Neuronal stem cell (in vitro differentiated cells): ENCODE measurements at regions not wholly inside any gene's neighbourhood (a gene's known extent, or its start where the extent isn't known, plus 50 kb on each side); places are given as distances from the start of the nearest gene placed in this dataset.
"Not testable (repeated sequence)": the region's sequence is repeated elsewhere in the genome, so short reads cannot be mapped to it uniquely, and the experiment has no call there.

Source experiments
- DNase-seq: peaks from one replicate; pipeline ENCODE4 v3.0.0-alpha.2; 2013; ENCODE audit warnings: low spot score
- H2AFZ ChIP-seq: one replicate; pipeline ENCODE4 v1.6.1; 2013; ENCODE audit warnings: mild to moderate bottlenecking, low read length, inconsistent platforms
- H2AK5ac ChIP-seq: 2 replicates; pipeline ENCODE4 v1.6.1; 2013; ENCODE audit warnings: low read depth, mild to moderate bottlenecking, inconsistent platforms, low read length, moderate library complexity, mixed read lengths
- H2BK120ac ChIP-seq: 2 replicates; pipeline ENCODE4 v1.6.1; 2013; ENCODE audit warnings: low read depth, mild to moderate bottlenecking, inconsistent platforms, low read length, moderate library complexity, mixed read lengths
- H2BK12ac ChIP-seq: one replicate; pipeline ENCODE4 v1.6.1; 2013; ENCODE audit warnings: low read length, inconsistent platforms
- H2BK15ac ChIP-seq: 2 replicates; pipeline ENCODE4 v1.6.1; 2013; ENCODE audit warnings: mild to moderate bottlenecking, low read length, inconsistent platforms, mixed read lengths
- H2BK5ac ChIP-seq: one replicate; pipeline ENCODE4 v1.6.1; 2013; ENCODE audit warnings: inconsistent platforms, mild to moderate bottlenecking, low read length, moderate library complexity
- H3K14ac ChIP-seq: one replicate; pipeline ENCODE4 v1.6.1; 2013; ENCODE audit warnings: low read length, inconsistent platforms
- H3K18ac ChIP-seq: 2 replicates; pipeline ENCODE4 v1.6.1; 2013; ENCODE audit warnings: low read length, inconsistent platforms
- H3K23ac ChIP-seq: 2 replicates; pipeline ENCODE4 v1.6.1; 2013; ENCODE audit warnings: low read depth, mild to moderate bottlenecking, mixed read lengths, low read length, inconsistent platforms; ENCODE audit not compliant: poor library complexity
- H3K27ac ChIP-seq: replicated peaks from 3 replicates; pipeline ENCODE4 v1.5.1; 2013; ENCODE audit warnings: low read length, inconsistent platforms
- H3K27me3 ChIP-seq, 3 experiments: 2 replicates each; pipeline ENCODE4 v1.6.1; 2013; ENCODE audit warnings: low read length in 3 of 3, mild to moderate bottlenecking in 2 of 3, inconsistent platforms in 1 of 3, low read depth in 1 of 3, mixed read lengths in 1 of 3, moderate library complexity in 1 of 3; ENCODE audit not compliant: control insufficient read depth in 3 of 3, insufficient read depth in 3 of 3
- H3K36me3 ChIP-seq, 2 donors: replicated peaks in 1 of 2; 2 replicates each; pipeline ENCODE4 v1.6.1; 2013; ENCODE audit warnings: low read length in 2 of 2; ENCODE audit not compliant: control insufficient read depth in 2 of 2, insufficient read depth in 2 of 2
- H3K4ac ChIP-seq: 2 replicates; pipeline ENCODE4 v1.6.1; 2013; ENCODE audit warnings: inconsistent platforms, mild to moderate bottlenecking, low read length, moderate library complexity
- H3K4me1 ChIP-seq, 2 donors: 1 replicate in 1 of 2; 2 replicates in 1 of 2; pipeline ENCODE4 v1.6.1; 2013; ENCODE audit warnings: low read length in 2 of 2, low read depth in 1 of 2; ENCODE audit not compliant: control insufficient read depth in 2 of 2, insufficient read depth in 1 of 2
- H3K4me2 ChIP-seq: one replicate; pipeline ENCODE4 v1.6.1; 2013; ENCODE audit warnings: mild to moderate bottlenecking, low read length, inconsistent platforms; ENCODE audit not compliant: insufficient read depth, poor library complexity, severe bottlenecking
- H3K4me3 ChIP-seq, 2 donors: 2 replicates each; pipeline ENCODE4 v1.5.1; 2013; ENCODE audit warnings: low read length in 2 of 2, mild to moderate bottlenecking in 2 of 2, inconsistent platforms in 1 of 2, moderate library complexity in 1 of 2
- H3K79me1 ChIP-seq: one replicate; pipeline ENCODE4 v1.6.1; 2013; ENCODE audit warnings: low read depth, mild to moderate bottlenecking, inconsistent platforms, low read length, moderate library complexity
- H3K9ac ChIP-seq: one replicate; pipeline ENCODE4 v1.6.1; 2013; ENCODE audit warnings: mild to moderate bottlenecking, low read depth, low read length, inconsistent platforms; ENCODE audit not compliant: poor library complexity
- H3K9me3 ChIP-seq, 2 donors: replicated peaks in 1 of 2; 2 replicates each; pipeline versions ENCODE3 to v1.6.1; 2013; ENCODE audit warnings: low read length in 2 of 2, mild to moderate bottlenecking in 2 of 2, inconsistent platforms in 1 of 2, low read depth in 1 of 2, mixed read lengths in 1 of 2, moderate library complexity in 1 of 2; ENCODE audit not compliant: control insufficient read depth in 2 of 2, insufficient read depth in 1 of 2
- H4K8ac ChIP-seq: one replicate; pipeline ENCODE4 v1.6.1; 2013; ENCODE audit warnings: low read depth, mild to moderate bottlenecking, inconsistent platforms, low read length, moderate library complexity
- H4K91ac ChIP-seq: one replicate; pipeline ENCODE4 v1.6.1; 2013; ENCODE audit warnings: low read length, low read depth, mild to moderate bottlenecking, inconsistent platforms; ENCODE audit not compliant: poor library complexity
- WGBS, 2 donors: extraction: QIAGEN DNeasy Blood & Tissue Kit; methylation state at CpG; one replicate each; pipeline ENCODE4 v1.1.7; 2013; ENCODE audit warnings: missing lambda C conversion rate in 2 of 2, mixed read lengths in 1 of 2; ENCODE audit not compliant: insufficient read length in 2 of 2, insufficient replicate concordance in 1 of 2; ENCODE audit errors: extremely low coverage in 2 of 2; 5-methylcytosine and 5-hydroxymethylcytosine counted together

DNA sequence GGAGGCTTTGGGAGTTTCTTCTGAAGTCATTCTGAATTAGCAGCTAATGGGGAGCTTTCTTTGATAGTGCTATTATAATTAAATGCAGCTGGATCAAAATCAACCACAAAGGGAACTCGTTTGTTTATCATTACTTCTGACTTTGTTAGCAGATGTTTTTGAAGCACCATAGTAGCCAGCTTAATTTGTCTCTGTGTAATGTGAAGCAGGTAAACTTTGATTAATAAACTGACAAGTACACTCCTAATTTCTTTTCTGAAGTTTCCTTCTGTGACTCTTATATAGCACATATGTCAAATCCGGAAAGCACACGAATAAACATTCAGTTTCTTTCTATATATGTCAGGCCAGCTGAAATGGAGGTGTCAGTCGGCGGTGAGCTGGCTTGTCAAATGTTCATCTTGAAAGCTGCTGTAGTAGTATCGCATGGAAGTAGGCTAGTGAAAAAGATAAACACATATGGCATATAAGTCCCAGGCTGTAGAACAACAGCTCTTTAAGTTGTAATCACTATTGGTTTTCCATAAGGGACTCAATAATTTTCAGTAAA, 451.9 kb upstream of the ZEB2 start:
- H2BK12ac ChIP-seq: no peak overlapping the region
- H2AK5ac ChIP-seq: no peak overlapping the region
- no peak overlapping the region for H3K18ac ChIP-seq
- H3K27me3 ChIP-seq: no peaks in the 10 kb centered on the region
- no CpG with 5 or more reads among the region's 6 CpGs for WGBS, 2 donors
- no peaks in the 10 kb centered on the region for H3K36me3 ChIP-seq
- no peak overlapping the region for H3K27ac ChIP-seq
- H3K4me2 ChIP-seq: no peak overlapping the region
- H3K14ac ChIP-seq: no peak overlapping the region
- H3K23ac ChIP-seq: no peak overlapping the region
- H2BK15ac ChIP-seq: no peak overlapping the region
- no peak overlapping the region for H3K4me3 ChIP-seq
- H3K79me1 ChIP-seq: no peaks in the 10 kb centered on the region
- H4K91ac ChIP-seq: no peak overlapping the region
- no peak for DNase-seq
- no peak overlapping the region for H4K8ac ChIP-seq
- H2BK120ac ChIP-seq: no peak overlapping the region
- no peak overlapping the region for H3K9ac ChIP-seq
- peaks cover 2 to 3% of the 10 kb centered on the region in 2 donors for H3K9me3 ChIP-seq
- no peak overlapping the region for H2AFZ ChIP-seq
- H3K4me1 ChIP-seq: no peaks in the 10 kb centered on the region
- no peak overlapping the region for H3K4ac ChIP-seq
- no peak overlapping the region for H2BK5ac ChIP-seq

DNA sequence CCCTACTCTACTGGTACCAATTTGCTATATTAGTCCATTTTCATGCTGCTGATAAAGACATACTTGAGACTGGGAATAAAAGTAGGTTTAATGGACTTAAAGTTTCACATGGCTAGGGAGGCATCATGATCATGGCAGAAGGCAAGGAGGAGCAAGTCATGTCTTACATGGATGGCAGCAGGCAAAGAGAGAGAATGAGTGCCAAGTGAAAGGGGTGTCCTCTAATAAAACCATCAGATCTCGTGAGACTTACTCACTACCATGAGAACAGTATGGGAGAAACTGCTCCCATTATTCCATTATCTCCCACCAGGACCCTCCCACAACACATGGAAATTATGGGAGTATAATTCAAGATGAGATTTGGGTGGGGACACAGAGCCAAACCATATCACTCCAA, 450.5 kb upstream of the ZEB2 start:
- not testable (repeated sequence) for H3K4ac ChIP-seq, H3K27ac ChIP-seq, H2BK120ac ChIP-seq, DNase-seq, H3K14ac ChIP-seq, H3K36me3 ChIP-seq, H2BK15ac ChIP-seq, H2BK12ac ChIP-seq, H4K91ac ChIP-seq, H3K27me3 ChIP-seq, H2BK5ac ChIP-seq, H3K23ac ChIP-seq, H3K4me1 ChIP-seq, H3K4me2 ChIP-seq, H3K18ac ChIP-seq, H4K8ac ChIP-seq, H2AFZ ChIP-seq, H3K79me1 ChIP-seq, H3K9me3 ChIP-seq, H3K9ac ChIP-seq, H3K4me3 ChIP-seq, H2AK5ac ChIP-seq
- WGBS, 2 donors: no CpG with 5 or more reads among the region's 1 CpG

DNA sequence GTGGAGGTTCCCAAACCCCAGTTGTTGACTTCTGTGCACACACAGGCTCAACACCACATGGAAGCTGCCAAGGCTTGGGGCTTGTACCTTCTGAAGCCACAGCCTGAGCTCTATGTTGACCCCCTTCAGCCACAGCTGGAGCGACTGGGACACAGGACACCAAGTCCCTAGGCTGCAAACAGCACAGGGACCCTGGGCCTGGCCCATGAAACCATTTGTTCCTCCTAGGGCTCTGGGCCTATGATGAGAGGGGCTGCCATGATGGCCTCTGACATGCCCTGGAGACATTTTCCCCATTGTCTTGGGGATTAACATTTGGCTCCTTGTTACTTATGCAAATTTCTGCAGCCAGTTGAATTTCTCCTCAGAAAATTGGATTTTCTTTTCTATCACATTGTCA, 449.6 kb upstream of the ZEB2 start:
- H3K4me3 ChIP-seq, H2BK120ac ChIP-seq, H2BK15ac ChIP-seq, H4K91ac ChIP-seq, H3K18ac ChIP-seq, H3K36me3 ChIP-seq, H3K27me3 ChIP-seq, H3K4me1 ChIP-seq, H3K79me1 ChIP-seq, H3K4ac ChIP-seq, H3K23ac ChIP-seq, H2BK12ac ChIP-seq, H2AFZ ChIP-seq, H3K14ac ChIP-seq, H3K4me2 ChIP-seq, DNase-seq, H3K9ac ChIP-seq, H2AK5ac ChIP-seq, H2BK5ac ChIP-seq, H3K27ac ChIP-seq, H4K8ac ChIP-seq: not testable (repeated sequence)
- WGBS, 2 donors: no CpG with 5 or more reads among the region's 1 CpG
- peaks cover 8 to 17% of the 10 kb centered on the region in 2 donors for H3K9me3 ChIP-seq

DNA sequence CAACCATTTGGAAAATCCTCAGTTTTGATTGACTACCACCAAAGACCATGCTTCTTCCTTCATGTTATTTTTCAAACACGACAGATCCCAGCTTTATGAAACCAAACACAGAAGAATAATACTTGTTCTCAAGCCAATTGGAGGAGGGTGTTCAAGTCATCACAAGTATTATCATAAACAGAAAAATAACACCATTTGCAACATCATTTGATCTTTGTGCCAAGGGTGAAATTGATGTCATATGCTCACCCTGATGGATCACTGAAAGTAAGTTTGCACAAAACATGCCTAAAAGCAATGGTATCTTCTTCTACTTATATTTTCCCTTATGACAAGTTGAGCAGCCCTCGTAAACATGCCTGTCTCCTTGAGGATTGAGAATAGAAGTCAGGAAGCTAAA, 448.0 kb upstream of the ZEB2 start:
- no peak for DNase-seq
- no peaks in the 10 kb centered on the region for H3K79me1 ChIP-seq
- H2BK12ac ChIP-seq: no peak overlapping the region
- H3K27me3 ChIP-seq: no peaks in the 10 kb centered on the region
- H2BK120ac ChIP-seq: no peak overlapping the region
- H3K4me2 ChIP-seq: no peak overlapping the region
- H4K91ac ChIP-seq: no peak overlapping the region
- no peak overlapping the region for H2AFZ ChIP-seq
- H2BK5ac ChIP-seq: no peak overlapping the region
- no peak overlapping the region for H3K27ac ChIP-seq
- H3K4me3 ChIP-seq: no peak overlapping the region
- no CpG with 5 or more reads among the region's 2 CpGs for WGBS, 2 donors
- no peak overlapping the region for H3K9ac ChIP-seq
- H3K4ac ChIP-seq: no peak overlapping the region
- H2AK5ac ChIP-seq: no peak overlapping the region
- no peak overlapping the region for H3K14ac ChIP-seq
- no peak overlapping the region for H2BK15ac ChIP-seq
- H3K23ac ChIP-seq: no peak overlapping the region
- H3K18ac ChIP-seq: no peak overlapping the region
- H3K9me3 ChIP-seq: peaks cover 8 to 17% of the 10 kb centered on the region in 2 donors
- H4K8ac ChIP-seq: no peak overlapping the region
- no peaks in the 10 kb centered on the region for H3K36me3 ChIP-seq
- H3K4me1 ChIP-seq: no peaks in the 10 kb centered on the region
